Gastrocnemius medialis (tissue), 4 donors: ENCODE measurements at regions not wholly inside any gene's neighbourhood (a gene's known extent, or its start where the extent isn't known, plus 50 kb on each side); places are given as distances from the start of the nearest gene placed in this dataset.

Experiments
- ATAC-seq, 2 donors: fragments of 150-250 bp; one replicate each; pipeline ENCODE4 v1.9.1; 2016
- DNase-seq, 2 donors: peaks; one replicate each; pipeline ENCODE4 v3.0.0-alpha.2; 2019
- H3K27ac ChIP-seq, 4 donors: fragments of 200-600 bp; sonication (generic); 1 replicate in 1 of 4; 2 replicates in 3 of 4; pipeline ENCODE4 v1.5.1; 2016 to 2018; ENCODE audit warnings: mild to moderate bottlenecking in 2 of 4, moderate library complexity in 1 of 4
- H3K27me3 ChIP-seq, 3 donors: fragments of 200-600 bp; sonication (generic) in 2 of 3; 1 replicate in 1 of 3; 2 replicates in 2 of 3; pipeline versions ENCODE4 v1.5.1 to v1.6.0; 2016 to 2019; ENCODE audit warnings: mild to moderate bottlenecking in 1 of 3, moderate library complexity in 1 of 3
- H3K36me3 ChIP-seq, 2 donors: fragments of 200-600 bp; sonication (generic) in 1 of 2; one replicate each; pipeline ENCODE4 v1.5.1; 2017 to 2018
- H3K4me1 ChIP-seq, 2 donors: fragments of 200-600 bp; sonication (generic) in 1 of 2; one replicate each; pipeline ENCODE4 v1.5.1; 2016 to 2017; ENCODE audit warnings: mild to moderate bottlenecking in 2 of 2
- H3K4me3 ChIP-seq, 4 donors: fragments of 200-600 bp; sonication (generic) in 3 of 4; 1 replicate in 1 of 4; 2 replicates in 3 of 4; pipeline ENCODE4 v1.5.1; 2016 to 2019; ENCODE audit warnings: mild to moderate bottlenecking in 2 of 4
- H3K9me3 ChIP-seq, 3 donors: fragments of 200-600 bp; sonication (generic) in 2 of 3; 1 replicate in 1 of 3; 2 replicates in 2 of 3; pipeline ENCODE4 v1.5.1; 2016 to 2019
- POLR2A ChIP-seq, 2 donors: fragments of 450-650 bp; IDR thresholded peaks; one replicate each; pipeline ENCODE4 v1.6.1; 2017; ENCODE audit warnings: antibody characterized with exemption in 2 of 2, mild to moderate bottlenecking in 2 of 2, moderate library complexity in 2 of 2
- in situ Hi-C, 4 donors: fragments of 200-750 bp; cut with MboI; loops; one replicate each; pipeline versions ENCODE4 v1.15.0 to v1.8.0; 2017; ENCODE audit warnings: low sequenced_read_pairs in 4 of 4
- intact Hi-C: fragments of 100-400 bp; cut with DNase I; formaldehyde crosslinking; loops from one replicate; pipeline ENCODE4 v1.15.1; 2023; ENCODE audit warnings: low total_unique reads
- TF ChIP-seq, protein P1 (sequence below), 5 experiments: fragments of 450-650 bp in 3 of 5; fragments of 200-600 bp in 2 of 5; sonication (generic) in 2 of 5; IDR thresholded peaks in 4 of 5; conservative IDR thresholded peaks in 1 of 5; 1 replicate in 4 of 5; 2 replicates in 1 of 5; pipeline ENCODE4 v1.5.1; 2016 to 2019; ENCODE audit warnings: antibody characterized with exemption in 5 of 5, mild to moderate bottlenecking in 3 of 5, moderate library complexity in 3 of 5

DNA sequence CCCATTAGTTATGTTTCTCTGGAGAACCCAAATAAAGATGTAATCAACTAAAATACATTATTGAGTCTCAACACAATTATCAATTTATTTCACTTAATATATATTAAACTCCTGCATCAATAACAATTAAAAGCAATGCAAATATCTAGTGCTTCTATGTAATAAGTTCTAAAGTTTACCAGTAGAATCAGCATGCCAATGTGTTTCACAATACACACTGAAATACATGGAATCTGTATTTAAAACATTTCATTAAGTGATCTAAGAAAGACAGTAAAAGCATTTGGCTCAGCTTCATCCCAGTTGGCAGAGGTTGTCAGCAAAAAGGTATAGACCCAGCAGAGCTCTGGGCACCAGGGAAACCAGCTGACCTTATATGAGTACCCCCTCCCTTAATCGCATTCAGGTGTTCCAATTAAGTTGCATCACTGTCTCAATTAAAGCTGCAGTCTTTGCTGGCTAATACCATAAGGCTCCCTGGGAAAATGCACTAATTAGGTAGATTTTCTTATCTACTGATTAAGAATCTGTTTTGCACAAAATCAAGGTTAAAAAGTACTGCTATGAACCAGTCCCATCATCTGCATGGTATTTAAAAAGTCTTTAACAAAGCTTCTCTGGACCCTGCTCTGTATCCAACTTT, 63.1 kb downstream of the NIBAN1 start:
- DNase-seq (no peak), ATAC-seq (no peak)
- intact Hi-C loops = no loop called here
- H3K27ac ChIP-seq = no peak overlapping the region
- no peaks in the 10 kb centered on the region for H3K27me3 ChIP-seq
- H3K4me3 ChIP-seq = no peak overlapping the region
- H3K9me3 ChIP-seq = no peaks in the 10 kb centered on the region
- no peaks in the 10 kb centered on the region for H3K36me3 ChIP-seq
- TF ChIP-seq POLR2A (IDR thresholded peaks at IDR 0.05) = no peak
- TF ChIP-seq, protein P1, sequence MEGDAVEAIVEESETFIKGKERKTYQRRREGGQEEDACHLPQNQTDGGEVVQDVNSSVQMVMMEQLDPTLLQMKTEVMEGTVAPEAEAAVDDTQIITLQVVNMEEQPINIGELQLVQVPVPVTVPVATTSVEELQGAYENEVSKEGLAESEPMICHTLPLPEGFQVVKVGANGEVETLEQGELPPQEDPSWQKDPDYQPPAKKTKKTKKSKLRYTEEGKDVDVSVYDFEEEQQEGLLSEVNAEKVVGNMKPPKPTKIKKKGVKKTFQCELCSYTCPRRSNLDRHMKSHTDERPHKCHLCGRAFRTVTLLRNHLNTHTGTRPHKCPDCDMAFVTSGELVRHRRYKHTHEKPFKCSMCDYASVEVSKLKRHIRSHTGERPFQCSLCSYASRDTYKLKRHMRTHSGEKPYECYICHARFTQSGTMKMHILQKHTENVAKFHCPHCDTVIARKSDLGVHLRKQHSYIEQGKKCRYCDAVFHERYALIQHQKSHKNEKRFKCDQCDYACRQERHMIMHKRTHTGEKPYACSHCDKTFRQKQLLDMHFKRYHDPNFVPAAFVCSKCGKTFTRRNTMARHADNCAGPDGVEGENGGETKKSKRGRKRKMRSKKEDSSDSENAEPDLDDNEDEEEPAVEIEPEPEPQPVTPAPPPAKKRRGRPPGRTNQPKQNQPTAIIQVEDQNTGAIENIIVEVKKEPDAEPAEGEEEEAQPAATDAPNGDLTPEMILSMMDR (IDR thresholded peaks at IDR 0.05 in 4 of 5, conservative IDR thresholded peaks at IDR 0.05 in 1 of 5) = no peak
- in situ Hi-C loops = no loop called here
- peaks cover 11 to 39% of the 10 kb centered on the region in 2 donors for H3K4me1 ChIP-seq

DNA sequence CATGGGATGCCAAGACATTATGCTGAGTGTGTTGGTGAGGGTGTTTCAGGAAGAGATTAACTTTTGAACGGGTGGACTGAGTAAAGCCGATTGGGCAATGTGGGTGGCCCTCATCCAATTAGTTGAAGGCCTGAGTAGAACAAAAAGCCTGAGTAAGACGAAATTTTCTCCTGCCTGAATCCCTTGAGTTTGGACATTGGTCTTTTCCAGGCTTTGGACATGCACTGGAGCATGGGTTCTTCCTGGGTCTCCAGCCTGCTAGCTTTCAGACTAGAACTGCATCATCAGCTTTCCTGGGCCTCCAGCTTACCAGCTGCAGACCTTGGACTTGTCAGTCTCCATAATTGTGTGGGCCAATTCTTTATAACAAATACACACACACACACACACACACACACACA, 63.6 kb downstream of the NIBAN1 start:
- Histone ChIP-seq H3K9me3 (no peaks in the 10 kb centered on the region), H3K4me1 (peaks cover 11 to 39% of the 10 kb centered on the region in 2 donors), H3K27ac (peak overlapping the region in 3 of 4 donors; percentile 10 to 43 (median 19)), H3K36me3 (no peaks in the 10 kb centered on the region), H3K27me3 (no peaks in the 10 kb centered on the region), H3K4me3 (no peak overlapping the region)
- no peak for TF ChIP-seq POLR2A (IDR thresholded peaks at IDR 0.05)
- TF ChIP-seq, protein P1 (IDR thresholded peaks at IDR 0.05 in 4 of 5, conservative IDR thresholded peaks at IDR 0.05 in 1 of 5) = no peak
- in situ Hi-C loops = no loop called here
- intact Hi-C loops = no loop called here
- ATAC-seq (peak; percentile 71 to 78), DNase-seq (peak; percentile 50 to 78)

DNA sequence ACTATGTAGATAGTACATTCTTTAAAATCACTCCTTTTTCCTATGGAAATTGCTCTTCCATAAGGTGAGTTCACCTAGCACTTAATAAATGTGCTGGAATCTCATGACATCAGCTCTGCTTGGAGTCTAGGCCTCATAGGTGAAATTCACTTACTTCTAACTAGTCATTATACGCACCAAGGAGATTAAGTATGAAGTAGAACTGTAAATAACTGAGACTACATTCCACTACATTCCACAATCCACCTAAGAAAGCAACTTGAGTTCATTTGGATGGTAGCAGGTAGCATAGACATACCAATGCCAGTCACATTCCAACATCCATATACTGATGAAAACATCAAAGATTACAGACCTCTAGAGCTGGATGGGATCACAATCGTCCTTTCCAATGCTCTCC, 64.3 kb downstream of the NIBAN1 start:
- TF ChIP-seq, protein P1 (IDR thresholded peaks at IDR 0.05 in 4 of 5, conservative IDR thresholded peaks at IDR 0.05 in 1 of 5) = no peak
- no peak for TF ChIP-seq POLR2A (IDR thresholded peaks at IDR 0.05)
- Histone ChIP-seq H3K4me1 (peaks cover 11 to 39% of the 10 kb centered on the region in 2 donors), H3K4me3 (no peak overlapping the region), H3K27ac (peak overlapping the region in 2 of 4 donors; percentile 10 to 43), H3K27me3 (no peaks in the 10 kb centered on the region), H3K9me3 (no peaks in the 10 kb centered on the region), H3K36me3 (no peaks in the 10 kb centered on the region)
- intact Hi-C loops (no loop called here), in situ Hi-C loops (no loop called here)
- ATAC-seq (no peak), DNase-seq (no peak)

DNA sequence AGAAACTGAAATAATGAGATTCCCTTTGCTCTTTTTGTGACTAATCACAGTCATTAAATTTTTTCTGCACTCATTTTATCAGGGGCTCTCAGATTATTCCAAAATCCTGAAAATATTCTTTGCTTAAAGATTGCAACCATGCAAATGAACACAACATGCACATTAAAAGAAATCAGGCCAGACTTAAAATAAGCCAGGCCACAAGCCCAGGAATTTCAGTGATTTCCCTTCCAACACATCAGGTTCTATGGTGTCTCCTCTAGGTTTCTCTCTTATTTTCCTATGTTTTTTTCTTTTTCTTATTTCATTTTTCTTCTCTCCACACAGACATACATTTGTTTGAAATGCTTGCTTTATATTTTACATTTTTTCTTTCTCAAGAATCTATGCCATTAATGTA, 65.3 kb downstream of the NIBAN1 start:
- intact Hi-C loops (no loop called here), in situ Hi-C loops (no loop called here)
- no peak for ATAC-seq
- no peaks in the 10 kb centered on the region for H3K9me3 ChIP-seq
- H3K4me3 ChIP-seq = no peak overlapping the region
- DNase-seq = no peak
- peaks cover 11 to 39% of the 10 kb centered on the region in 2 donors for H3K4me1 ChIP-seq
- H3K27ac ChIP-seq = no peak overlapping the region
- no peaks in the 10 kb centered on the region for H3K27me3 ChIP-seq
- no peaks in the 10 kb centered on the region for H3K36me3 ChIP-seq
- TF ChIP-seq, protein P1 (IDR thresholded peaks at IDR 0.05 in 4 of 5, conservative IDR thresholded peaks at IDR 0.05 in 1 of 5) = no peak
- TF ChIP-seq POLR2A (IDR thresholded peaks at IDR 0.05) = no peak

DNA sequence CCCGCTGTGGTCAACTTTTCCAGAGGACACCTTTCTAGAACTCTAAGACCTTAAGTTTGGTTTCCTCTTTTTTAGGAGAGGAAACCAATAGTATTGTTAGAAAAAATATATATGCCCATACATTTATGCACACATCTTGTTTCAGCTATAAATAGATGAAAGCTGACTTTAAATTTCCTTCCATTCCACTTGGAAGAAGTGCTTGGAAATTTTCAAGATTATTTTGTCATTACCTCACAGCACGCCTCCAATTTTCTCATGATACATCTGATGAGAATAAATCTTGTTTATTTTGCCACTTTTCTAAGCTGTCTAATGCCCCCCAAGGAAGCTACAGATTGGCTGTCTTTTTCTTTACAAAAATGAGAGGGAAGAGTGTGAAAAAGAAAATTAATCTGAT, 65.8 kb downstream of the NIBAN1 start:
- no peaks in the 10 kb centered on the region for H3K27me3 ChIP-seq
- no peaks in the 10 kb centered on the region for H3K36me3 ChIP-seq
- intact Hi-C loops (no loop called here), in situ Hi-C loops (no loop called here)
- H3K4me1 ChIP-seq = peaks cover 11 to 39% of the 10 kb centered on the region in 2 donors
- DNase-seq (no peak), ATAC-seq (no peak)
- H3K27ac ChIP-seq = no peak overlapping the region
- H3K4me3 ChIP-seq = no peak overlapping the region
- TF ChIP-seq, protein P1 (IDR thresholded peaks at IDR 0.05 in 4 of 5, conservative IDR thresholded peaks at IDR 0.05 in 1 of 5) = no peak
- no peak for TF ChIP-seq POLR2A (IDR thresholded peaks at IDR 0.05)
- H3K9me3 ChIP-seq = no peaks in the 10 kb centered on the region
